Endodermal cell (in vitro differentiated cells): ENCODE measurements at regions not wholly inside any gene's neighbourhood (a gene's known extent, or its start where the extent isn't known, plus 50 kb on each side); places are given as distances from the start of the nearest gene placed in this dataset.

Experiments used
- DNase-seq: peaks from one replicate; pipeline ENCODE4 v3.0.0-alpha.2; 2017
- H3K27ac ChIP-seq: 2 replicates; pipeline ENCODE4 v1.5.1; 2013; ENCODE audit warnings: mild to moderate bottlenecking, low read depth, low read length, moderate library complexity
- H3K27me3 ChIP-seq: 2 replicates; pipeline ENCODE4 v1.6.1; 2013; ENCODE audit warnings: mild to moderate bottlenecking, low read length, moderate library complexity; ENCODE audit not compliant: insufficient read depth, control insufficient read depth, poor library complexity, severe bottlenecking
- H3K36me3 ChIP-seq: 2 replicates; pipeline ENCODE4 v1.7.0; 2013; ENCODE audit warnings: mild to moderate bottlenecking, low read length, moderate library complexity; ENCODE audit not compliant: control insufficient read depth, insufficient read depth
- H3K4me1 ChIP-seq: one replicate; pipeline ENCODE4 v1.7.0; 2013; ENCODE audit warnings: low read length; ENCODE audit not compliant: control insufficient read depth, insufficient read depth
- H3K4me3 ChIP-seq: 2 replicates; pipeline ENCODE4 v1.5.1; 2013; ENCODE audit warnings: mild to moderate bottlenecking, low read length, moderate library complexity
- H3K9ac ChIP-seq: 2 replicates; pipeline ENCODE4 v1.6.1; 2013; ENCODE audit warnings: mild to moderate bottlenecking, low read length, moderate library complexity; ENCODE audit not compliant: poor library complexity, severe bottlenecking; ENCODE audit errors: extremely low read depth
- H3K9me3 ChIP-seq: 2 replicates; pipeline ENCODE4 v1.6.1; 2013; ENCODE audit warnings: mild to moderate bottlenecking, low read length, moderate library complexity; ENCODE audit not compliant: control insufficient read depth
- H3K27ac Mint-ChIP-seq: 2 replicates; pipeline ENCODE4 v1.8.0; 2020; ENCODE audit warnings: mixed read lengths
- H3K27me3 Mint-ChIP-seq: 2 replicates; pipeline ENCODE4 v1.8.0; 2021; ENCODE audit warnings: mild to moderate bottlenecking, mixed read lengths; ENCODE audit not compliant: insufficient read depth
- H3K36me3 Mint-ChIP-seq: 2 replicates; pipeline ENCODE4 v1.8.0; 2020; ENCODE audit warnings: low read depth, mixed read lengths
- H3K4me1 Mint-ChIP-seq: 2 replicates; pipeline ENCODE4 v1.8.0; 2020; ENCODE audit warnings: mixed read lengths
- H3K4me3 Mint-ChIP-seq: 2 replicates; pipeline ENCODE4 v1.8.0; 2020; ENCODE audit warnings: mild to moderate bottlenecking, moderate library complexity, mixed read lengths
- H3K9me3 Mint-ChIP-seq: 2 replicates; pipeline ENCODE4 v1.8.0; 2020; ENCODE audit warnings: mild to moderate bottlenecking, mixed read lengths
- WGBS, 2 experiments: methylation state at CpG; one replicate each; pipeline versions ENCODE4 v1.1.5 to v1.1.7; 2013; ENCODE audit warnings: missing lambda C conversion rate in 2 of 2, mixed read lengths in 1 of 2; ENCODE audit not compliant: insufficient coverage in 1 of 2, insufficient read length in 1 of 2; 5-methylcytosine and 5-hydroxymethylcytosine counted together
- TF ChIP-seq, protein P1 (sequence below): fragments of 200-600 bp; sonication (generic); conservative IDR thresholded peaks from 2 replicates; pipeline ENCODE4 v1.5.0; 2021; ENCODE audit warnings: antibody characterized with exemption, mild to moderate bottlenecking

DNA sequence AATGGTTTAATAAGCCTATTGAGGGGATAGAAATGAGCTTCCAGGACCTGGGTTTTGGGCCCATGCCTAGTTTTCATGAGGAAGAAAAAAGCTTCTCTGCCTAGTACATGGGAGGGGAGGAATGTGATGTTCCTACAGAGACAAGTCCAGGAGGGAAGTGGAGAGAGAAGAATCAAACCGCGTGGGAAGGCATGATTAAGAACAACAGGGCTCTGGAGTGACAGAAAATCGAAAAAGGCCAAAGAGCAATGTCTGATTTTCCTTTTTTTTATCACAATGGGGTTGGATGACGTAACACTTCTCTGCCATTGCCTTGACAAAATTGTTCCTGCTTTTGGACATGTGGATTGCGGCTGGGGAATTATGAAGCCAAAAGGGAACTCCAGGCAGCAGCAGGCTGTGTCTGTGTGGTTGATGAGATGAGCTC lies 258.6 kb downstream of the CXCL12 start:
- Mint-ChIP-seq H3K4me3 (no peak overlapping the region), H3K4me1 (peaks cover 6% of the 10 kb centered on the region), H3K36me3 (no peaks in the 10 kb centered on the region), H3K27ac (peak overlapping the region; percentile 8), H3K27me3 (no peaks in the 10 kb centered on the region), H3K9me3 (peaks cover 6% of the 10 kb centered on the region)
- H3K36me3 ChIP-seq: no peaks in the 10 kb centered on the region
- H3K9ac ChIP-seq: no peak overlapping the region
- no peak overlapping the region for H3K27ac ChIP-seq
- no peak overlapping the region for H3K4me3 ChIP-seq
- H3K9me3 ChIP-seq: no peaks in the 10 kb centered on the region
- WGBS, 2 experiments: 88 to 96% methylated on average over 3 to 5 of the region's 5 CpGs
- H3K4me1 ChIP-seq: no peaks in the 10 kb centered on the region
- TF ChIP-seq, protein P1, sequence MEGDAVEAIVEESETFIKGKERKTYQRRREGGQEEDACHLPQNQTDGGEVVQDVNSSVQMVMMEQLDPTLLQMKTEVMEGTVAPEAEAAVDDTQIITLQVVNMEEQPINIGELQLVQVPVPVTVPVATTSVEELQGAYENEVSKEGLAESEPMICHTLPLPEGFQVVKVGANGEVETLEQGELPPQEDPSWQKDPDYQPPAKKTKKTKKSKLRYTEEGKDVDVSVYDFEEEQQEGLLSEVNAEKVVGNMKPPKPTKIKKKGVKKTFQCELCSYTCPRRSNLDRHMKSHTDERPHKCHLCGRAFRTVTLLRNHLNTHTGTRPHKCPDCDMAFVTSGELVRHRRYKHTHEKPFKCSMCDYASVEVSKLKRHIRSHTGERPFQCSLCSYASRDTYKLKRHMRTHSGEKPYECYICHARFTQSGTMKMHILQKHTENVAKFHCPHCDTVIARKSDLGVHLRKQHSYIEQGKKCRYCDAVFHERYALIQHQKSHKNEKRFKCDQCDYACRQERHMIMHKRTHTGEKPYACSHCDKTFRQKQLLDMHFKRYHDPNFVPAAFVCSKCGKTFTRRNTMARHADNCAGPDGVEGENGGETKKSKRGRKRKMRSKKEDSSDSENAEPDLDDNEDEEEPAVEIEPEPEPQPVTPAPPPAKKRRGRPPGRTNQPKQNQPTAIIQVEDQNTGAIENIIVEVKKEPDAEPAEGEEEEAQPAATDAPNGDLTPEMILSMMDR: no peak
- no peak for DNase-seq
- H3K27me3 ChIP-seq: no peaks in the 10 kb centered on the region

DNA sequence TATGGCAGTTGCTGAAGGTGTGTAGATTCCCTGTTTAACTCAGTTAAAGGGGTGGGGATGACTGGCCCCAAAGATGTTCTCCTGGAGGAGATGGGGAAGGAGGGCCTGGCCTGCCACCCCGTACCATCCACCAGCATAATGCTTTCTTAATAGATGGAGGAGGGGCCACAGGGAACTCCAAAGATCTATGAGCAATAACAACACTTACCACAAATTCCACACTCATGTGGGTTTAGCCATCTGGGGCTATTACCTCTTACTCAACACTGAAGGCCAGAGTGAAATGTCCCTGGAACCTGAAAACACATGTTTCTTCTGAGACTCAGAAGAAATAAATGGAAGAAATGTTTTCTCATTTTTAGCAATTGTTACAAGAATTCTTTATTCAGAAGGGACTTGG lies 259.0 kb downstream of the CXCL12 start:
- H3K27ac ChIP-seq: no peak overlapping the region

DNA sequence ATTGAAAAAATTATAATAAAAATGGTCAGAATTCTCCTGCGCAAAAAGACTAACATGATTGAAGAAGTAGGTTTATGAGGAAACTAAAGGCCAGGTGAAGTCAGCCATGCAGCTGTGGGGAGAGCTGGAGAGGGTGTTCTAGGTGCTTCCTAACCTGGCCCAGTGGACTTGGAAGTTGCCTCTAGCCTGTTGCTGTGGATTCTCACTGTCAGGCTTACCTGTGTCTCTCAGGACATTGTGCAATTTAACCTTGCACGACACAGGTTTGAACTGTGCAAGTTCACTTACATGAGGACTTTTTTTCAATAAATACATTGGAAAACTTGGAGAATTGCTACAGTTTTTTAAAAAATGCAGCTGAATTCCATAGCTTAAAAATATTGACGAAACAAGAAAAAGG lies 266.4 kb downstream of the CXCL12 start:
- no peaks in the 10 kb centered on the region for H3K4me1 ChIP-seq
- TF ChIP-seq, protein P1: no peak
- no peaks in the 10 kb centered on the region for H3K4me1 Mint-ChIP-seq
- no peaks in the 10 kb centered on the region for H3K36me3 Mint-ChIP-seq
- no peak overlapping the region for H3K27ac ChIP-seq
- no peak overlapping the region for H3K4me3 ChIP-seq
- peaks cover 11% of the 10 kb centered on the region for H3K9me3 Mint-ChIP-seq
- H3K36me3 ChIP-seq: no peaks in the 10 kb centered on the region
- H3K27me3 Mint-ChIP-seq: no peaks in the 10 kb centered on the region
- no peaks in the 10 kb centered on the region for H3K27me3 ChIP-seq
- no peak for DNase-seq
- peaks cover 4% of the 10 kb centered on the region for H3K9me3 ChIP-seq
- H3K4me3 Mint-ChIP-seq: no peak overlapping the region
- 90 to 100% methylated on average over 1 to 3 of the region's 3 CpGs for WGBS, 2 experiments
- H3K27ac Mint-ChIP-seq: no peak overlapping the region
- H3K9ac ChIP-seq: no peak overlapping the region

More for the DNA sequence above, 259.0 kb downstream of the CXCL12 start:
- no peaks in the 10 kb centered on the region for H3K36me3 Mint-ChIP-seq
- H3K27ac Mint-ChIP-seq: no peak overlapping the region
- no peak overlapping the region for H3K4me3 Mint-ChIP-seq
- Histone ChIP-seq H3K9me3 (no peaks in the 10 kb centered on the region), H3K4me1 (no peaks in the 10 kb centered on the region), H3K36me3 (no peaks in the 10 kb centered on the region), H3K27me3 (no peaks in the 10 kb centered on the region), H3K4me3 (no peak overlapping the region), H3K9ac (no peak overlapping the region)
- no peaks in the 10 kb centered on the region for H3K27me3 Mint-ChIP-seq
- peaks cover 6% of the 10 kb centered on the region for H3K9me3 Mint-ChIP-seq
- H3K4me1 Mint-ChIP-seq: peaks cover 6% of the 10 kb centered on the region
- 100% methylated on average over 1 of the region's 1 CpG; no CpG with 5 or more reads in 1 of the 2 experiments for WGBS, 2 experiments
- TF ChIP-seq, protein P1: no peak
- DNase-seq: no peak
